Ishikawa (cell line): ENCODE measurements at regions not wholly inside any gene's neighbourhood (a gene's known extent, or its start where the extent isn't known, plus 50 kb on each side); places are given as distances from the start of the nearest gene placed in this dataset.

Experiments used
- CEBPB ChIP-seq: IDR thresholded peaks from 2 replicates; pipeline ENCODE4 v1.6.1; 2012
- CREB1 ChIP-seq: IDR thresholded peaks from 2 replicates; pipeline ENCODE4 v1.6.1; 2012; ENCODE audit warnings: low read depth
- EGR1 ChIP-seq: IDR thresholded peaks from 2 replicates; pipeline ENCODE4 v1.6.1; 2012
- EP300 ChIP-seq: IDR thresholded peaks from 2 replicates; pipeline ENCODE4 v1.6.1; 2012; ENCODE audit warnings: borderline replicate concordance
- FOXM1 ChIP-seq: IDR thresholded peaks from 2 replicates; pipeline ENCODE4 v1.6.1; 2012; ENCODE audit warnings: low read depth, borderline replicate concordance
- NFIC ChIP-seq: IDR thresholded peaks from 2 replicates; pipeline ENCODE4 v1.6.1; 2012
- RAD21 ChIP-seq: IDR thresholded peaks from 2 replicates; pipeline ENCODE4 v1.6.1; 2012; ENCODE audit warnings: low read depth
- TAF1 ChIP-seq: IDR thresholded peaks from 2 replicates; pipeline ENCODE4 v1.6.1; 2012; ENCODE audit warnings: low read depth, mild to moderate bottlenecking
- TCF12 ChIP-seq: IDR thresholded peaks from 2 replicates; pipeline ENCODE4 v1.6.1; 2012; ENCODE audit warnings: low read depth
- TEAD4 ChIP-seq: IDR thresholded peaks from 2 replicates; pipeline ENCODE4 v1.6.1; 2012
- YY1 ChIP-seq: IDR thresholded peaks from 2 replicates; pipeline ENCODE4 v1.6.1; 2012; ENCODE audit warnings: low read depth
- ZBTB7A ChIP-seq: IDR thresholded peaks from 2 replicates; pipeline ENCODE4 v1.6.1; 2012; ENCODE audit warnings: low read depth
- TF ChIP-seq, protein P1 (sequence below): IDR thresholded peaks from 2 replicates; pipeline ENCODE4 v1.6.1; 2012; ENCODE audit warnings: low read depth, mild to moderate bottlenecking
- TF ChIP-seq, protein P2 (sequence below): IDR thresholded peaks from 2 replicates; pipeline ENCODE4 v1.6.1; 2012
- TF ChIP-seq, protein P3 (sequence below): IDR thresholded peaks from 2 replicates; pipeline ENCODE4 v1.6.1; 2012

DNA sequence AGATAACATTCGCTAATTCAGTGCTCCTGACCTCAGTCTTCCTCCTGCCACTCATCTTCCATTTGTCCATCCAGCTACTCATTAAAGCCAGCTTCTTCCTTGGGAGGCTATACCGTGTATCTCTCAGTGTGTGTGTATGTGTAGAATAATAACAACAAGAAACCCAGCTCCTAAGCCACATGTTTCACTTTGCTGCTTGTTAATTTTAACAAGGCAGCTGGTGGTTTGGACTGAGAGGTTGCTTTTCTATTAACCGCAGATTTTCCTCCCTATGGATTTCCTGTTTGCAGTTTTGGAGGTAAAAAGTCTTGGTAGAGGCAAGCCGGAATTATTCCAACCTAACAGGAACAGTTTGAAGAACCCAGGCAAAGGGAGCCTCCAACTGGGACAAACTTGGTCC lies 165.0 kb downstream of the ADAMTS15 start:
- TF ChIP-seq, protein P1, sequence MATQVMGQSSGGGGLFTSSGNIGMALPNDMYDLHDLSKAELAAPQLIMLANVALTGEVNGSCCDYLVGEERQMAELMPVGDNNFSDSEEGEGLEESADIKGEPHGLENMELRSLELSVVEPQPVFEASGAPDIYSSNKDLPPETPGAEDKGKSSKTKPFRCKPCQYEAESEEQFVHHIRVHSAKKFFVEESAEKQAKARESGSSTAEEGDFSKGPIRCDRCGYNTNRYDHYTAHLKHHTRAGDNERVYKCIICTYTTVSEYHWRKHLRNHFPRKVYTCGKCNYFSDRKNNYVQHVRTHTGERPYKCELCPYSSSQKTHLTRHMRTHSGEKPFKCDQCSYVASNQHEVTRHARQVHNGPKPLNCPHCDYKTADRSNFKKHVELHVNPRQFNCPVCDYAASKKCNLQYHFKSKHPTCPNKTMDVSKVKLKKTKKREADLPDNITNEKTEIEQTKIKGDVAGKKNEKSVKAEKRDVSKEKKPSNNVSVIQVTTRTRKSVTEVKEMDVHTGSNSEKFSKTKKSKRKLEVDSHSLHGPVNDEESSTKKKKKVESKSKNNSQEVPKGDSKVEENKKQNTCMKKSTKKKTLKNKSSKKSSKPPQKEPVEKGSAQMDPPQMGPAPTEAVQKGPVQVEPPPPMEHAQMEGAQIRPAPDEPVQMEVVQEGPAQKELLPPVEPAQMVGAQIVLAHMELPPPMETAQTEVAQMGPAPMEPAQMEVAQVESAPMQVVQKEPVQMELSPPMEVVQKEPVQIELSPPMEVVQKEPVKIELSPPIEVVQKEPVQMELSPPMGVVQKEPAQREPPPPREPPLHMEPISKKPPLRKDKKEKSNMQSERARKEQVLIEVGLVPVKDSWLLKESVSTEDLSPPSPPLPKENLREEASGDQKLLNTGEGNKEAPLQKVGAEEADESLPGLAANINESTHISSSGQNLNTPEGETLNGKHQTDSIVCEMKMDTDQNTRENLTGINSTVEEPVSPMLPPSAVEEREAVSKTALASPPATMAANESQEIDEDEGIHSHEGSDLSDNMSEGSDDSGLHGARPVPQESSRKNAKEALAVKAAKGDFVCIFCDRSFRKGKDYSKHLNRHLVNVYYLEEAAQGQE, result no peak
- TF ChIP-seq EP300 (no peak), NFIC (no peak), RAD21 (no peak)
- TF ChIP-seq, protein P2, sequence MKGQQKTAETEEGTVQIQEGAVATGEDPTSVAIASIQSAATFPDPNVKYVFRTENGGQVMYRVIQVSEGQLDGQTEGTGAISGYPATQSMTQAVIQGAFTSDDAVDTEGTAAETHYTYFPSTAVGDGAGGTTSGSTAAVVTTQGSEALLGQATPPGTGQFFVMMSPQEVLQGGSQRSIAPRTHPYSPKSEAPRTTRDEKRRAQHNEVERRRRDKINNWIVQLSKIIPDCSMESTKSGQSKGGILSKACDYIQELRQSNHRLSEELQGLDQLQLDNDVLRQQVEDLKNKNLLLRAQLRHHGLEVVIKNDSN, result no peak

DNA sequence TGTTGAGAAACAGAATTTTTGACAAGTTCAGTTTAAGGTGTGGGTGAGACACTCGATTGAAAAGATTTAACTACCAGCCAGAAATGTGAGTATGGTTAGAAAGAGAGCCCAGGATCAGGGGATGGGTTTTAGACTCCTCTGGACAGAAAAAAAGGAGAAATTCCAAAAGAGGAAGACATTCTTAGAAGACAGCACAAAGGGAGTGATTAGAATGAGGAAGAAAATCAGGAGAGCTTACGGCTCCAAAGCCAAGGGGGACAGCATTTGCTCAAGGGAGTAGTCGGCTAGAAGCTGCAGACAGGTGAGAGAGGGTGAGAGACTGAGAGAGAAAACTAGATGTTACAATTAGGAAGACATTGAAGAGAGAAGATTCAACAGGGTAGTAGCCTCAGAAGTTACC lies 166.1 kb downstream of the ADAMTS15 start:
- TF ChIP-seq, protein P3, sequence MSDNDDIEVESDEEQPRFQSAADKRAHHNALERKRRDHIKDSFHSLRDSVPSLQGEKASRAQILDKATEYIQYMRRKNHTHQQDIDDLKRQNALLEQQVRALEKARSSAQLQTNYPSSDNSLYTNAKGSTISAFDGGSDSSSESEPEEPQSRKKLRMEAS, result no peak

DNA sequence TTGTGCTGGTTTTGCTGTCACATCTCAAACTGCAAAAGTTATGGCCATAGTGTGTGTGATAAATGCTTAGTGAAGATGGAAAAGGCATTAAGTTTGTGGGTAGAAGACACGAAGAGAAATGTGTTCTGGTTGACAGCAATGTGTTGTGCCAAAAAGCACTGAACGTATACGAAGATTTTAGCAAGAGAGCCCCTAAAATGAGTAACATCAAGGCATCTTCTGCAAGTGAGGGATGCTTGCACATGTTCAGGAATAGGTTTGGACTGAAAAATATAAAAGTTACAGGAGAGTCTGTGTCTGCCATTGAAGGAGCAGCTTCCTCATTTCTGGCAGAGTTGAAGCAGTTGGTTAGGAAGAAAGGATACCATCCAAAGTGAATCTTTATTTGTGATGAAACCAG lies 167.1 kb downstream of the ADAMTS15 start:
- TF ChIP-seq, protein P3, result no peak
- TF ChIP-seq FOXM1 (no peak), RAD21 (no peak), CEBPB (no peak), TEAD4 (no peak), EGR1 (no peak)
- TF ChIP-seq, protein P2, result no peak
- TF ChIP-seq, protein P1, result no peak

DNA sequence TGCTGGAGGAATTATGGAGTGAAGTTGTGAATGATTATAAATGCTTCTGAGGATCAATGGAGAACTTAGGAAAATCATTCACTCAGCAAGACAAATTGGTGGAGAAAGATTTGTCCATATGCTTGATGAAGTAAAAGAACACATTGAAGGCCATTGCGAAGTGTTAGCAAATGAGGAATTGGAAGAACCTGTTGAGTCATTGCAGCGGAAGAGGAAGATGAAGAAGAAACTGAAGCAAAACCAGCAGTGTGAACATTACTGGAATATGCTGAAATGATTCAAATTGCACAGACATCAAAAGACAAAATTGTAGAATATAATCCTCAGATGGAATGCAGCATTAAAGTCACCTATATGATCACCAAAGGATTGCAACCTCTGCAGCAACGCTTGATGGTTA lies 168.1 kb downstream of the ADAMTS15 start:
- TF ChIP-seq FOXM1, result no peak
- TF ChIP-seq EP300, result no peak
- no peak for TF ChIP-seq TCF12
- no peak for TF ChIP-seq CEBPB
- no peak for TF ChIP-seq TEAD4
- TF ChIP-seq, protein P1, result no peak
- no peak for TF ChIP-seq TAF1
- no peak for TF ChIP-seq ZBTB7A
- no peak for TF ChIP-seq CREB1

DNA sequence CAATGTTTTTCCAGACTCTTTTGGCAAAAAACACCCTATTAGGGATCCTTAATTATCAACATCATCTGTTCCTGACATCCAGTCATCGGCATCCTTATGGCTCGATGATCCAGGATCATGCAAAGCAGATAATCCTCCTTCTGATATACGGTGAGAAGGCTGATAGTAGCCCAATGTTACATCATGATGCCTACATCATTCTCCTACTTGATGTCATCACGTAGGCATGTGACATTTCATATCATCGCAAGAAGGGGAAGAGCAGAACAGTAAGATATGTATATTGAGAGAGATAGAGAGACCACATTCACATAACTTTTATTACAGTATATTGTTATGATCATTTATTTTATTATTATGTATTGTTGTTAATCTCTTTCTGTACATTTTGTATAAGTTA lies 168.6 kb downstream of the ADAMTS15 start:
- TF ChIP-seq CREB1, result no peak
- TF ChIP-seq NFIC, result no peak
- no peak for TF ChIP-seq RAD21
- TF ChIP-seq TCF12, result no peak
- TF ChIP-seq YY1, result no peak
- TF ChIP-seq, protein P3, result no peak

DNA sequence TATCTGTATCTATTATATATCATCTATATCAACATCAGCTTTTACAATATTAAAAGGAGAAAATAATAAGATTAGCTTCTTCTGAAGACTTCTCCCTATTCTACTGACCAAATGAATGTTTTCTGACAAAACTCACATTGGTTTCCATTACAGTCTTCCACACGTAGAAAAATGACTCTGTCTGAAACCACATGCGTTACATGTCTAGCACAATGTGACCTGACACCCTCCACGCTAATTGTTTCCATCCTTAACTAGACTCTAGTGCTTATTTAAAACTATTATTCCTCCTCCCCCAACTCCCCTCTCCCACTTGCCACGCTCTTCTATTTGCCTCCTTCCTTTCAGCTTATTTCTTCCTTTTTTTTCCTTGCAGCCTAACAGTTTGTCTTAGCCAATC lies 172.1 kb downstream of the ADAMTS15 start:
- TF ChIP-seq EGR1 (no peak), CEBPB (no peak), RAD21 (no peak), NFIC (no peak), TAF1 (no peak), EP300 (no peak), TCF12 (no peak)
- TF ChIP-seq, protein P3, result no peak
- TF ChIP-seq, protein P2, result no peak
- TF ChIP-seq, protein P1, result no peak
